ENCODE measurements at regions not wholly inside any gene's neighbourhood (a gene's known extent, or its start where the extent isn't known, plus 50 kb on each side); places are given as distances from the start of the nearest gene placed in this dataset.
"Not testable (repeated sequence)": the region's sequence is repeated elsewhere in the genome, so short reads cannot be mapped to it uniquely, and the experiment has no call there.

DNA sequence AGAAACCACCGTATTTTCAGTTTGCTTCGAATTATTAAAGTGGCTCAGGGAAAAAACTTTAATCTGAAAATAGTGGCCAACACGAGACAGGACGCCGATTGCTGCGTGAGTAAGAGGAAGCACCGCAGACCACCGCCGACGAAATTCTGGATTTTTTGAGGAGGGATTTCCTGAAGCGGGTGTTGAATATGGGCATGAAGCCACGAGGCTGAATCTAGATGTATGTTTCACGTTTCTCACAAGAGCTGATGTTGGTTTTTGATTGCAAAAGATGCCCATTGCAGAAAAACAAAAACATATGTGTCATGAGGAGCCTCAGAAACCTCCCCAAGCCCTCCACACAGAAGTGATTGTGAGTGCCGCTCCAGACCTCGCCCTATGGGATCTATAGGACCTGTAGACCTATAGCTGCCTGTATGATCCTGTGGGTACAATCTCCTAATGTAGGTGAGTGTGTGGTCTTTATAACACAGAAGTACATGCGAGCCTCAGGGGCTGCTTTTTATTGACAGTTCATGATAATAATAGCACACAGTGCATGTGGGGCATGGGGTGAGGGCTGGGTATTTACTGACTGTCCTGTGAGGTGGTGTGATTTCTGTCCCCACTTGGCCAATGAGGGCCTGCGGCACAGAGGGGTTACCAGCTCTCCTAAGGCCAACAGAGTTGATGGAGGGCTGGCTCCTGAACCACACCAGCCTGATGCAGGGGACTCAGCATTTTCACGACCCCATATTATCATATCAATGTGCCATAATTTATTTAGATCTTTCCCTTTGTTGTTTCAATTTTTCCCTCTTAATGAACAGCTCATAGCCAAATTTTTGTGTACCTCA is 243.9 kb downstream of the DLL1 start:
- no peak for DNase-seq (ENCODE audit: low read depth)

DNA sequence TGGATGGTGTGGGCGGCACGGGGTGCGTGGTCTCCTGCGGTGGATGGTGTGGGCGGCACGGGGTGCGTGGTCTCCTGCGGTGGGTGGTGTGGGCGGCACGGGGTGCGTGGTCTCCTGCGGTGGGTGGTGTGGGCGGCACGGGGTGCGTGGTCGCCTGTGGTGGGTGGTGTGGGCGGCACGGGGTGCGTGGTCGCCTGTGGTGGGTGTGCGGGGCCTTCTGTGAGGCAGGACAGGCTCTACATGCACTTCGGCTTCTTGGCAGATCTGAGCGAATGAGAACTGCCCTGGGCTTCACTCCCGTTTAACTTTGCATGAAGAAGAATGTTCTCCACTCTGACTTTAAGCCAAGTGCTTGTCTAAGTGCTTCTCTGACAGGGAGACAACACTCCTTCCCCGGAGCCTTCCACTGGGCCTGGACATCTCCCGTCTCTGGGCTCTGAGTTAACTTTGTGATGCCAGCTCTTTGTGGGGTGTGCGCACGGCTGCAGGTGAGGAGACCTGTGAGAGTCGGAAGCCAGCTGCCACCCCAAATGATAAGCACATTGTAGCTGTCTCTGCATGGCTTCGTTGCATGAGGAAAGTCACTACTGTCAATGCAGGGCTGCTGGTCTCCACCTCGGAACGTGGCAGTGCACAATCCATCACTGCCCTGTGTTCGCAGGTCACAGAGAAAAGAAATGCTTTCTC is 244.8 kb downstream of the DLL1 start:
- DNase-seq (ENCODE audit: low read depth) = no peak

DNA sequence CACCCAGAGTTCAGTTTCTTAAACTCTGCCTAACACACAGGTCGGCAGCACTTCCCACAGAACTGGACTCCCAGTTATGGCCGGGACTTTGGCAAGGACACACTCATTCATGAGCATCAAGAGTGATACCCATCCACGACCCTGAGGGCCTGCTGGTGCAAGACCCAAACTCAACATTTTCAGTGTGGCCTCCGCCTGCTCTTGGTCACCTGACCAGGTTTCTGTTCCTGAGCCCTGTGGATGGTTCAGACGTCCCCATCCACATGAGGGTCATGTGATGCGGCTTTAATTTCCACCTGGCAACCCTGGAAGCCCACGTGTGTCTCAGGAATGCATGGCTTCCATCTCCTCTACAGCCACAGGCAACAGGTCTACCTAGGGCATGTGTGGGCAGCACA is 245.3 kb downstream of the DLL1 start:
- no peak for DNase-seq (ENCODE audit: low read depth)

DNA sequence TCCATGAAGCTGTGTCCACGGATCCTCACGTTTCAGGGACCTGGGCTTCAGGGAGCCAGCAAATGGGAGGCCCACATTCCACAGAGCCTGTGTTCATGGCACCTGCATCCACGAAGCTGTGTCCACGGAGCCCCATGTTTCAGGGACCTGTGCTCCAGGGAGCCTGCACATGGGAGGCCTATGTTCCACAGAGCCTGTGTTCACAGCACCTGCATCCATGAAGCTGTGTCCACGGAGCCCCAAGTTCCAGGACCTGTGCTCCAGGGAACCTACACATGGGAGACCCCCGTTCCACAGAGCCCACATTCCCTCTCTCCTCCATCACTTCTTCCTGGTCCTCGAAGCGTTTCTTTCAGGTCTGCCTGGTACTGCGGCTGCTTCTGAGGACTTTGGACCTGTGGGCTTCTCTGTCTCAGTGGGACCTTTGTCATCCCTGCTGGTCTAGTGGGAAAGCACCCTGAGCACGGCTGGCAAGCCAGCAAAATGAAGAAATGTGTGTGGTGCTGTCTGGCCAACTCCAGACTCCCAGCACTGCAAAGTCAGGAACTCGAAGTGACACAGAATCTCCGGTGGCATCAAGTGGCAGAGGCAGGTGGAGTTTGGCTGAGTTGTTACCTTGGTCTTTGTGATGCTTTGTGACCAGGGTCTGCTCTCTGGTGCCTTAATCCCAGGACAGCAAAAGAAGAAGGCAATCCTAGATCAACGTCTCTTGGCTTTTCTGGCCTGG is 245.9 kb downstream of the DLL1 start:
- DNase-seq (ENCODE audit: low read depth) = no peak

DNA sequence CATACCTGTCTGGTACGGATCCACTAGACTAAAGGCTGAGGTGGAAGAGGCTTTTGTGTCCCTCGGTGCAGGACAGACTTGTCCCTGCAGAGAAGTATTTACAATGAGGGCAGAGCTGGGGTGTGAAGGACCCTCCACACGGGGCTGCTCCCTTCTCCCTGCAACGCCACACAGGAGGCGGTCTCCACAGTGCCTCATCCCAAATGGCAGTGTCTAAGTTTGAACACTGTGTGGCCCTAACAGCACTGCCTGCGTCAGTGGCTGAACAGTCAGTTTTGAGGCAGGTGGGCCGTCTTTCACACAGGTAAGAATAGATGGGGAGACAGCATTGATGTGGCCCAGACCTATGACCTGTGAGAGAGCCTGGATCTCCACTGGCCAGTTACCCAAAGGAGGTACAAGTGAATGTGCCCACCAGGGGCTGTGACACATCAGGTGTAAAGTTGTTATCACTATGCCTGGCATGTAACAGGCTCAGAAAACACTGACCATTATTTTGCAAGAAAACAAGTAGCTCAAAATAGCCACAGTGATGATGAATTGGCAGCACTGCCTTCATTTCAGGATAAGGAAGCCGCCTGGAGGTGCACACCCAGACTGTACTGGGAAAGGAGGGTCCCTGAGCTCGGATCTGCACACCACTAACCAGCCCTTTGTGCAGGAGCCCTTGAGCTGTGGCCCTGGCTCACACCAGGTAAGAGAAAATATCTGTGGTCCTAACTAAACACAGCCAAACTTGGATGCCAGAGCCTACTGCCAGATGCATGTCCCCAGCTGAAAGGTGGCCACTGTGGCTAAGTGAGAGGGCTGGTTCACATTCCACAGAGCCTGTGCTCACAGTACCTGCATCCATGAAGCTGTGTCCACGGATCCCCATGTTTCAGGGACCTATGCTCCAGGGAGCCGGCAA is 246.7 kb downstream of the DLL1 start:
- DNase-seq (ENCODE audit: low read depth) = no peak

DNA sequence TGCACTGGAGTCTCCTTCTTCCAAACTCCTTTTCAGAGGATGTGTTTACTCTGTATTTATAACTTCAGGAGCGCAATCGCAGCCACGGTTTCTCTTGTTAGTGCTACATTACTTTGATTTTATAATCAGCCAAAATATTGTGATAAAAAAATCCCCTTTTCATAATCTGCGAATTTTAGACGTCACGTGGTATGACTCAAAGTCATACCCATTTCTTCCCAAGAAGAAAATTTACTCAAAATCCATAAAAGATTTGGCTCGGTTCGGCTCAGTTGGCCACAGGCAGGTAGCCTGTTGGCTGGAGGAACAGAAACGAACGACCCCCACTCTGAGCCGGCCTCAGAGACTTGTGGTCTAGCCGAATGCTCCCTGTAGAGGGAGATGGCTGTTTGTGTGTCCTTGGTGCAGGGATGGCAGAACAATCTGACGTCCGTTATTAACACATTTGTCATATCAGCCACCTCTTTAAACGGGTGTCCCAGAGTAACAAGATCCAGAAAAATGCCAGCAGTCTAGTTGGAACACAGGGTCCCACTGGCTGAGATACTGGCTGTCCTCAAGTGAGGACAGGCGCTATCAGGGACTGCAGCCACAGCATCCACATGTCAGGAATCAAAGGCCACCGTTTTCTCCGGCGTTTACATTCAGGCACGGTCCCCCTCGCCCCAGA is 247.6 kb downstream of the DLL1 start:
- DNase-seq (ENCODE audit: low read depth) = no peak

DNA sequence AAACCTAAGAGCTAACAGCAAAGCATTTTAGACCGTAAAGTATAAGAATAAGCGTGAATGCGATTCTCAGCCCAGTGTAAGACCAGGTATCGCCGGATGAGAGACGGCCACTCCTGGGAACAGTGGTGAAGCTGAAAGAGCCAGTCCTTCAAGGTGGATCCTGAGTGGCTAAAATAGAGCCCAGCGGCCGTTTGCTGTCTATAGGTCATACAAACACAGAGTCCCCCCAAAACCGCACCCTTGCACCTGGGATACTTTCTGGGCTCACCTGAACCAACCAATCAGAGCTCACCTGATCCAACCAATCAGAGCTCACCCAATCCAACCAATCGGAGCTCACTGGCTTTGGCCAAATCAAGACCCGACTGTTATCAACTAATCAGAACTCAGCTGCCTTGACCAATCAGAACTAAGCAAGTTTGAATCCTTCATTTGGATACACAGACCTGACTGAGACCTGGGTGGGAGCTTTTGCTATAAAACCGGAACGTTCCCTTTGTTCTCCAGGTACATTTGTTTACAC is 248.2 kb downstream of the DLL1 start:
- DNase-seq (ENCODE audit: low read depth) = no peak

DNA sequence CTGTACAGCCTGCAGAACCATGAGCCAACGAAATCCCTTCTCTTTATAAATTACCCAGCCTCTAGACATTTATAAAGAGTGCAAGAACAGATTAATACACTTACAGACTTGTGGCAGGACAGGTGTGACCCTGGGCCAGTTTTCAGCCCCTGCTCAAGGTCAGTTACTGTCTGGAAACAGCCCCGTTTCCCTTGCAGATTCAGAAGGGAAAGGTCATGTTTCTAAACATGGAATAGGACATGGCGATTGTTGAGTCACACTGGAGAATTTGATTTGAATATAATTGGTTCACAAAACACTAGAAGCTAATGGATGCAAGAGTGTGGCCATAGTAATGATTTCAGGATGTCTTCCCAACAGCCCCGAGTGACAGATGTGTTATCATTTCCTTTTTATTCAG is 248.8 kb downstream of the DLL1 start:
- DNase-seq (ENCODE audit: low read depth) = no peak

DNA sequence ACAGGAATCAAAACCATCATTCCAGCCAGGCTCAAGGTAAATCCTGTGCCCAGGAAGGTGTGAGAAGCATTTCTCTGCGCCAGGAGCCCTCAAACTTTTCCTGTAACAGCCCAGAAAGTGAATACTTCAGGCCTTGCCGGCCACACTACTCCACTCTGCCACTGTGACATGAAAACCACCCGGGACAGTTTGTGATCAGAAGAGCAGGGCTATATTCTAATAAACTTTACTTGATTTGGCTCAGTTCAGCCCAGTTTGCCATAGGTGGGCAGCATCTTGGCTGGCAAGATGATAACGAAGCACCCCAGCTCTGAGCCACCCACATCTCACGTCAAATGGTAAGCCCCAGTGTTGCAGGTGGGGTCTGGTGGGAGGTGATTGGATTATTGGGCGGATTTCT is 249.4 kb downstream of the DLL1 start:
- DNase-seq (ENCODE audit: low read depth) = no peak

DNA sequence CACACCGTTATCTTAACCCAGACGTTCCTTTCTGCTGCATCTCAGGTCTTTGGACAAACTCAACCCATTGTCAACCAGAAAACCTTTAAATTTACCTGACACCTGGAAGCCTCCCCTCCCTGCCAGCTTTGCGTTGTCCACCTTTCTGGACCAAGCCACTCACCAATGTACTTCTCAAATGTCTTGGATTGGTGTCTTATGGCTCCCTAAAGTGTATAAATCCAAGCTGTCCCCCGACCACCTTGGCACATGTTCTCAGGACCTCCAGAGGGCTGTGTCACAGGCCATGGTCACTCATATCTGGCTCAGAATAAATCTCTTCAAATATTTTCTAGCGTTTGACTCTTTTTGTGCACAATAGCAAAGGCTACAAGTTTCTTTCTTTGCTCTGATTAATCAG is 250.0 kb downstream of the DLL1 start:
- DNase-seq (ENCODE audit: low read depth) = no peak

DNA sequence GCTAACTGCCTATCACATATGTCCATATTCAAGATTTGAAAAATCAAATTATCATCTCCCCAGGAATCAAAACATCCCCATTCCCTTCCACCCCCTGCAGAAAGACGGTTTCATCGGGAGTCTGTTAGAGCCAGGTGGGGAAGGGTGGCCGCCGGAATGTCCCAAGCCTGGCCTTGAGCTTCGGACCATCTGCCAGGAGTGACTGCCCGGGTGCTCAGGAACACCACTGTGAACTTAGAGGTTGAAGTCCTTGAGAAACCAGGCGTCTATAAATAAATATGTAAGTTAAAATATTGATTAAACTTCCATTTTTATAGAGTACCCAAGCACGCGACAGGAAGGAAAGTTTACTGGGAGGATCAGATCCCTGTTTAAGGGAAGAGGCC is 250.8 kb downstream of the DLL1 start:
- no peak for DNase-seq (ENCODE audit: low read depth)

DNA sequence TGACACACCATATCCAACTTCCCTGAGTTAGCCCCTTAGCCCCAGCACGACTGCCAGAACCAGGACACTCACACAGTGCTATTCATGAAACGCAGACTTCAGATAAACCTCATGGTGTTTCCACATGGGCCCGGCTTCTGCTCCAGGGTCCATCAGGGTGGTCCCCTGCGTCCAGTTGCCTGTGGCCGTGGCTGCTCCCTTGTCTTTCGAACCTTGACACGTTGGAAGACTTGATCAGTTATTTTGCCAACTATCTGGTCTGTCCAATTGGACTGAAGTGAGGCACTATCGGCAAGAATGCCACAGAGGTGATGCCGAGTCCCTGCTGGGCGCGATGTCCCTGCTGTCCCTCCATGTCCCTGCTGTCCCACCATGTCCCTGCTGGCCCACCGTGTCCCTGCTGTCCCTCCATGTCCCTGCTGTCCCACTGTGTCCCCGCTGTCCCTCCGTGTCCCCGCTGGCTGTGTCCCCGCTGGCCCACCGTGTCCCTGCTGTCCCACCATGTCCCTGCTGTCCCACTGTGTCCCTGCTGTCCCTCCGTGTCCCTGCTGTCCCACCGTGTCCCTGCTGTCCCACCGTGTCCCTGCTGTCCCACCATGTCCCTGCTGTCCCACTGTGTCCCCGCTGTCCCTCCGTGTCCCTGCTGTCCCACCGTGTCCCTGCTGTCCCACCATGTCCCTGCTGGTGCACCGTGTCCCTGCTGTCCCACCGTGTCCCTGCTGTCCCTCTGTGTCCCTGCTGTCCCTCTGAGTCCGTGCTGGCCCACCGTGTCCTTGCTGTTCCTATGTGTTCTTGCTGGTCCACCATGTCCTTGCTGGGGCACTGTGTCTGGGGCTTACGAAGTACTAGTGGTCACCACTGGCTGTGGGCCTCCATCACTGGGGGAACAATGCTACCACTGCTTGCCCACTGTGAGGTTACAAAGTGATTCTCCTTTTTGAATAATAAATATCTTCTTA is 251.4 kb downstream of the DLL1 start:
- no peak for DNase-seq (ENCODE audit: low read depth)

DNA sequence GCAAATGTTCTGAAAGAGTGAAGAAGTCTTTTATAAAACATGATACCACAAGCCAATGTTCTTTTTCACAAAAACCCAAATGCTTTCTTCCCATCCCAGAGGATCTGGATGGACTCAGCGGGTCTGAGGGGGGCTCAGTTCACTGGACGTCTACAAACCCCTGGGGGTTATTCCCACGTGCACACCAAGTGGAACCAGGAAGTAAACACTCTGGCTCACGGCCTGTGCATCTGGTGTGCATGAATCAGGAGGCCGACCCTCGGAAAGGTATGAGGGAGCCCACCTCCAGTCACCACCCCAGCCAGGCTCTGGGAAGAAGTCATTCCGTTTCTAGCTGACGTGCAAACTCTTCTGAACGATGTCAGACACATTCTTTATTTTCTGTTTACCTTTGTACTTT is 252.2 kb downstream of the DLL1 start:
- DNase-seq (ENCODE audit: low read depth) = no peak

DNA sequence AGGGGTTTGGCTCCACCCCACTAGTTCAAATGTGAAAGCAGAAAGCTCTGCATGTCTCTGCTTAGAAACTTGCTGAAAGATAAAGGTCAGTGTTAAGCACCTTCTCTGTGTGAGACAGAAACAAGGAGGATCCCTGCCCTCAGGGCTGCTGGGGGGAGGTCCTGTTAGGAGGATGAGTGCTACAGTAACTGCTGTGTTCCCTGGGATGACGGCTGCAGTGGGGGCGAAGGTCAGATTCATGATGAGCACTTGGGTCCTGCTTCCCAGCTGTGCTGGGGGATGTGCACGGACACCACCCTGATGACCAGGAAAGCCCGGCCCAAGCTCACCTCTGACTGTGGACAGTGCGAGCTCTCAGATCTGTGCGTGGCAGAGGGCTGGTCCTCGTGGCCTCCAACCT is 252.6 kb downstream of the DLL1 start:
- DNase-seq (ENCODE audit: low read depth) = no peak

DNA sequence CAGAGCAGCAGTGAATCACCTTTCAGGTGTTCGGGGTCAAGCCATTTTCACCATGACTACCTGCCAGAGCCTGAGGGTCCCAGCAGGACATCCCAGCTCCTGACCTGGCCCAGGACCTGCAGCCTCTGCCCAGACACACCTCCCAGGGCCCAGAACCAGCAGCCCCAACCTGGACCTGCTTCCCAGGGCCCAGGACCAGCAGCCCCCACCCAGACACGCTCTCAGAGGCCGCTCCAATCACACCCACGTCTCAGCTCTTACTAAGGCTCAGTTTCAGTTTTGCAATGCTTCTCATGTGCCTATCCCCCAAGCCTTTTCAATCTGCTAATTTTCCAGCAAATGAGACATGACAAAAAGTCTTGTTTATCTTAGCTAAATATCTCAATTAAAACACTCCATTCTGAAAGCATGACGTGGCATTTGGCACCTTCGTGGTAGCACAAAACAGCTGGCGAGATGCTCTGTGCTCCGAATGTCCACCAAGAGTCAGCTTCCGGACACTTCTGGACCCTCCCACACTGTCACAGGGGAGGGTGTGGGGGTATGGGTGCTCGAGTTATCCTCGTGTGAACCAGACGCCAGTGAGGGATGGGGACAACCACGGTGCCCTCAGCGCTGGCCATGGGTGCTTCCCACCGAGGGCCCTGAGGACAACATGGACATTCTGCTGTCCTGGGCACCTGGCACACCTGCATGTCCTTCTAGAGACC is 253.2 kb downstream of the DLL1 start:
- DNase-seq (ENCODE audit: low read depth) = no peak

DNA sequence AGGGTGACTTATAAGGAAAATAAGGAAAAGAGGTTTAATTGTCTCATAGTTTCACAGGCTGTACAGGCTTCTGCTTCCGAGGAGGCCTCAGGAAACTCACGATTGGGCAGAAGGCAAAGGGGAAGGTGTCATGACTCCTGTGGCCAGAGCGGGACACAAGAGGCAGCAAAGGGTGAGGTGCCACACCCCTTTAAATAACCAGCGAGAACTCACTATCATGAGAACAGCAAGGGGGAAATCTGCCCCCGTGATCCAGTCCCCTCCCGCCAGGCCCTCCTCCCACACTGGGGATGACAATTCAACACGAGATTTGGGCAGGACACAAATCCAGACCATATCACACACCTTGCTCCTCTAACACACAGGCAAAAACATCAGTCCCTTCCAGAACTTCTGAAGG is 254.0 kb downstream of the DLL1 start:
- DNase-seq (ENCODE audit: low read depth) = no peak

DNA sequence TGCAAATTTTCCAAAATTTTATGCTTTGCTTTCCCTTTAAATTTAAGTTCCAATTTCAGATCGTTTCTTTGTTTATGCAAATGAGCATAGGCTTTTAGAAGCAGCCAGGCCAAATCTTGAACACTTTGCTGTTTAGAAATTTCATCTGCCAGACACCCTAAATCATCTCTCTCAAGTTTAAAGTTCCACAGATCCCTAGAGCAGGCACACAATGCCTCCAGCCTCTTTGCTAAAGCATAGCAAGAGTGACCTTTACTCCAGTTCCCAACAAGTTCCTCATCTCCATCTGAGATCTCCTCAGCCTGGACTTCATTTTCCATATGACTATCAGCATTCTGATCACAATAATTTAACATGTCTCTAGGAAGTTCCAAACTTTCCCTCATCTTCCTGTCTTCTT is 254.5 kb downstream of the DLL1 start:
- not testable (repeated sequence) for DNase-seq (ENCODE audit: low read depth)

DNA sequence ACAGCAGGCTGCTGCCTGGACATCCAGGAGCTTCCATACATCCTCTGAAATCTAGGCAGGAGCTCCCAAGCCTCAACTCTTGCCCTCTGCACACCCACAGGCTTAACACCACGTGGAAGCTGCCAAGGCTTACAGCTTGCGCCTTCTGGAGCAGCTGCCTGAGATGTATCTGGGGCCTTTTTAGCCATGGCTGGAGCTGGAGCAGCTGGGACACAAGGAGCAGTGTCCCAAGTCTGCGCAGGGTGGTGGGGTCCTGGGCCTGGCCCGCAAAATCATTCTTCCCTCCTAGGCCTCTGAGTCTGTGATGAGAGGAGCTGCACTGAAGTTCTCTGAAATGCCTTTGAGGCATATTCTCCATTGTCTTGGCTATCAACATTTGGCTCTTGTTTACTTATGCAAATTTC is 255.0 kb downstream of the DLL1 start:
- no peak for DNase-seq (ENCODE audit: low read depth)

DNA sequence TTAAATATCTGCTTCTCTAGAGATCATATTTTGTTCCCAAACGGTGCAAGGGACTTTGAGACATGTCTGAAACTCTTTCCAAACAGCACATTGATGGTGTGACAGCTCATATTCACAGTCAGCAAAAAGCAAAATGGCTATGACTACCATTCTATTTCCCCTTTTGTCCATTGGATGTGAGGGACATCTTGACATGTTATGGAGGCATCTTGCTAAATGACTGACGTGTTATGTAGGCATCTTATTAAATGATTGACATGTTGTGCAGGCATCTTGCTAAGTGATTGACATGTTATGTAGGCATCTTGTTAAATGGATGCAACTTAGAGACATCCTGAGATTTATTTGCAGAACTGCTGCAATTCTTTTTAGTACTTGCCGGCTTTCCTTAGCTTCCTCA is 255.8 kb downstream of the DLL1 start:
- DNase-seq (ENCODE audit: low read depth) = no peak

Data from M059J (cell line).